NCI-H748 treated with DMSO at 0.1 percent for 48 hours (cell line): ENCODE measurements at regions not wholly inside any gene's neighbourhood (a gene's known extent, or its start where the extent isn't known, plus 50 kb on each side); places are given as distances from the start of the nearest gene placed in this dataset.

ENCODE experiments used
- DNase-seq: peaks from one replicate; lab custom pipeline; 2025; lab: John Stamatoyannopoulos, UW

GRCh38 chr14:34241185-34241711 lies 220.8 kb downstream of the SPTSSA start:
- DNase-seq = no peak

- no peak for DNase-seq
These were observed 223.4 kb downstream of the SPTSSA start for GRCh38 chr14:34238610-34239009.

- DNase-seq = no peak
These were observed 224.4 kb downstream of the SPTSSA start for GRCh38 chr14:34237677-34238076.

GRCh38 chr14:34237081-34237480 lies 225.0 kb downstream of the SPTSSA start:
- peak; percentile 73 for DNase-seq

- no peak for DNase-seq
These were observed 226.3 kb downstream of the SPTSSA start for GRCh38 chr14:34235643-34236300.

- no peak for DNase-seq
These were observed 227.8 kb downstream of the SPTSSA start for GRCh38 chr14:34234258-34234657.

- DNase-seq = no peak
These were observed 228.4 kb downstream of the SPTSSA start for GRCh38 chr14:34233619-34234018.

GRCh38 chr14:34232790-34233189 lies 229.2 kb downstream of the SPTSSA start:
- no peak for DNase-seq

- no peak for DNase-seq
These were observed 230.4 kb downstream of the SPTSSA start for GRCh38 chr14:34231626-34232025.

- DNase-seq = no peak
These were observed 232.9 kb downstream of the SPTSSA start for GRCh38 chr14:34229140-34229539.

- DNase-seq = no peak
These were observed 233.4 kb downstream of the SPTSSA start for GRCh38 chr14:34228650-34228976.

- peak; percentile 67 for DNase-seq
These were observed 234.0 kb downstream of the SPTSSA start for GRCh38 chr14:34227834-34228649.

GRCh38 chr14:34224221-34224620 lies 237.8 kb downstream of the SPTSSA start:
- DNase-seq = no peak

GRCh38 chr14:34223373-34224148 lies 238.5 kb downstream of the SPTSSA start:
- no peak for DNase-seq

- DNase-seq = peak; percentile 43
These were observed 239.2 kb downstream of the SPTSSA start for GRCh38 chr14:34222867-34223266.

GRCh38 chr14:34222122-34222521 lies 239.9 kb downstream of the SPTSSA start:
- no peak for DNase-seq

GRCh38 chr14:34220921-34221320 lies 241.1 kb downstream of the SPTSSA start:
- DNase-seq = no peak

- DNase-seq = no peak
These were observed 241.7 kb downstream of the SPTSSA start for GRCh38 chr14:34220378-34220706.

GRCh38 chr14:34219661-34220377 lies 242.2 kb downstream of the SPTSSA start:
- no peak for DNase-seq

GRCh38 chr14:34218881-34219280 lies 243.2 kb downstream of the SPTSSA start:
- no peak for DNase-seq

- no peak for DNase-seq
These were observed 247.1 kb downstream of the SPTSSA start for GRCh38 chr14:34214961-34215360.

GRCh38 chr14:34213332-34213731 lies 248.7 kb downstream of the SPTSSA start:
- DNase-seq = no peak
